ENCODE measurements at regions not wholly inside any gene's neighbourhood (a gene's known extent, or its start where the extent isn't known, plus 50 kb on each side); places are given as distances from the start of the nearest gene placed in this dataset.

DNA sequence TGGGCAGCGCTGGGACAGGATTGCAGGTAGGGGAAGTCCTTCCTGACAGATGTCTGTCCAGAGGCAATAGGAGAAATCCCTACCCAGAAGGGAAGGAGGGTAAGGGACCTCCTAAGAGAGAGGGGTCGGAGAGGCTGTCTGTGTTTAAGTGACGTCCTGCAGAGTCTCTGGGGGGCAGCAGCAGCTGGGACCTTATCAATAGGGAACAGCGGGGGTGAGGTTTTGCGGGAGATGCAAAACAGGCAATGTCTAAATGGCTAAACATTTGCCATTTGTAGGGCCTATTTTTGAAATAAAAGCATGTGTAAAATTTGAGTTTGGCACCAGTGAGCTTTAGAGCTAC, 108.7 kb upstream of the HS6ST1 start:
- no peak for TF ChIP-seq TCF7 (CRISPR knock-in tag; IDR thresholded peaks at IDR 0.05; ENCODE audit: low read depth)
- TF ChIP-seq NR3C1 (CRISPR knock-in tag; conservative IDR thresholded peaks at IDR 0.05; ENCODE audit: low read depth) = no peak
